ENCODE measurements at regions not wholly inside any gene's neighbourhood (a gene's known extent, or its start where the extent isn't known, plus 50 kb on each side); places are given as distances from the start of the nearest gene placed in this dataset.

- DNase-seq (no peak), ATAC-seq (ENCODE audit: poor library complexity) (peak; percentile 68)
- intact Hi-C loops (cut with DNase I), result no loop called here
Measured at GRCh38 chr10:62637249-62638061, 167.1 kb upstream of the ADO start.

GRCh38 chr10:62638062-62638477 is 166.4 kb upstream of the ADO start:
- peak; percentile 75 for ATAC-seq (ENCODE audit: poor library complexity)
- DNase-seq, result no peak
- intact Hi-C loops (cut with DNase I), result no loop called here

GRCh38 chr10:62639144-62639543 is 165.4 kb upstream of the ADO start:
- intact Hi-C loops (cut with DNase I), result no loop called here
- ATAC-seq (ENCODE audit: poor library complexity), result no peak

GRCh38 chr10:62640411-62640810 is 164.1 kb upstream of the ADO start:
- ATAC-seq (ENCODE audit: poor library complexity) (no peak), DNase-seq (no peak)
- intact Hi-C loops (cut with DNase I), result no loop called here

More at GRCh38 chr10:62639144-62639543, 165.4 kb upstream of the ADO start:
- DNase-seq, result no peak

- no peak for ATAC-seq (ENCODE audit: poor library complexity)
Measured at GRCh38 chr10:62643606-62644587, 160.6 kb upstream of the ADO start.

GRCh38 chr10:62647375-62648092 is 157.0 kb upstream of the ADO start:
- intact Hi-C loops (cut with DNase I), result no loop called here
- no peak for DNase-seq
- ATAC-seq (ENCODE audit: poor library complexity), result no peak

More at GRCh38 chr10:62643606-62644587, 160.6 kb upstream of the ADO start:
- intact Hi-C loops (cut with DNase I), result no loop called here
- DNase-seq, result no peak

GRCh38 chr10:62648921-62649320 is 155.6 kb upstream of the ADO start:
- DNase-seq, result no peak

GRCh38 chr10:62650411-62650810 is 154.1 kb upstream of the ADO start:
- ATAC-seq (ENCODE audit: poor library complexity), result no peak
- intact Hi-C loops (cut with DNase I), result no loop called here

More at GRCh38 chr10:62648921-62649320, 155.6 kb upstream of the ADO start:
- intact Hi-C loops (cut with DNase I), result no loop called here
- no peak for ATAC-seq (ENCODE audit: poor library complexity)

GRCh38 chr10:62651341-62651740 is 153.2 kb upstream of the ADO start:
- intact Hi-C loops (cut with DNase I), result no loop called here
- no peak for DNase-seq
- ATAC-seq (ENCODE audit: poor library complexity), result no peak

More at GRCh38 chr10:62650411-62650810, 154.1 kb upstream of the ADO start:
- no peak for DNase-seq

- intact Hi-C loops (cut with DNase I), result no loop called here
- DNase-seq (no peak), ATAC-seq (ENCODE audit: poor library complexity) (no peak)
Measured at GRCh38 chr10:62652114-62652513, 152.4 kb upstream of the ADO start.

GRCh38 chr10:62652564-62652963 is 152.0 kb upstream of the ADO start:
- DNase-seq (no peak), ATAC-seq (ENCODE audit: poor library complexity) (no peak)
- intact Hi-C loops (cut with DNase I), result no loop called here

- intact Hi-C loops (cut with DNase I), result no loop called here
- DNase-seq (no peak), ATAC-seq (ENCODE audit: poor library complexity) (no peak)
Measured at GRCh38 chr10:62653254-62653653, 151.3 kb upstream of the ADO start.

- ATAC-seq (ENCODE audit: poor library complexity), result no peak
- no peak for DNase-seq
- intact Hi-C loops (cut with DNase I), result no loop called here
Measured at GRCh38 chr10:62654966-62655336, 149.6 kb upstream of the ADO start.

GRCh38 chr10:62655337-62655994 is 149.1 kb upstream of the ADO start:
- ATAC-seq (ENCODE audit: poor library complexity), result no peak
- intact Hi-C loops (cut with DNase I), result no loop called here
- DNase-seq, result no peak

GRCh38 chr10:62657244-62657835 is 147.2 kb upstream of the ADO start:
- ATAC-seq (ENCODE audit: poor library complexity) (no peak), DNase-seq (no peak)
- intact Hi-C loops (cut with DNase I), result no loop called here

- DNase-seq (peak; percentile 75), ATAC-seq (ENCODE audit: poor library complexity) (peak; percentile 99)
Measured at GRCh38 chr10:62658516-62658915, 146.0 kb upstream of the ADO start.

GRCh38 chr10:62661143-62661542 is 143.4 kb upstream of the ADO start:
- DNase-seq, result no peak
- ATAC-seq (ENCODE audit: poor library complexity), result no peak
- intact Hi-C loops (cut with DNase I), result no loop called here

More at GRCh38 chr10:62658516-62658915, 146.0 kb upstream of the ADO start:
- intact Hi-C loops (cut with DNase I), result no loop called here

- ATAC-seq (ENCODE audit: poor library complexity), result no peak
- intact Hi-C loops (cut with DNase I), result no loop called here
Measured at GRCh38 chr10:62662486-62662885, 142.0 kb upstream of the ADO start.

More at GRCh38 chr10:62662486-62662885, 142.0 kb upstream of the ADO start:
- no peak for DNase-seq
